Endothelial cell of umbilical vein (primary cell): ENCODE measurements at regions not wholly inside any gene's neighbourhood (a gene's known extent, or its start where the extent isn't known, plus 50 kb on each side); places are given as distances from the start of the nearest gene placed in this dataset.

Experiments
- BruUV-seq: library from RNA; stranded (reverse); fragments of 400-500 nt; replicated peaks from 2 replicates; lab custom pipeline; 2021; lab: Mats Ljungman, UMichigan
- CTCF ChIA-PET: fragments of 300-600, 350-600 bp; sonication (Branson Sonifier 250); formaldehyde crosslinking; loops from one replicate; lab custom pipeline; 2021; ENCODE audit warnings: antibody characterized with exemption, inconsistent platforms; lab: Charles Lee
- POLR2A ChIA-PET: fragments of 300-600, 350-600 bp; sonication (Branson Sonifier 250); formaldehyde crosslinking; loops from one replicate; lab custom pipeline; 2021; ENCODE audit warnings: antibody characterized with exemption, inconsistent platforms; lab: Charles Lee
- DNase-seq: peaks from one replicate; pipeline ENCODE4 v3.0.0-alpha.2; 2011; ENCODE audit warnings: low read depth, low spot score
- FAIRE-seq: peaks from 2 replicates; lab custom pipeline; 2011; peaks lifted over from hg19 to GRCh38; lab: Jason Lieb, UNC
- H2AFZ ChIP-seq: 2 replicates; pipeline ENCODE4 v1.6.0; 2012; ENCODE audit warnings: low read depth, low read length, control low read depth, inconsistent platforms
- H3K27ac ChIP-seq: 2 replicates; pipeline ENCODE4 v1.5.1; 2011; ENCODE audit warnings: low read depth, mild to moderate bottlenecking, control low read depth, low read length, moderate library complexity; ENCODE audit not compliant: insufficient read depth
- H3K27me3 ChIP-seq, 2 experiments: 2 replicates each; pipeline versions ENCODE4 v1.6.0 to v1.6.1; 2011; ENCODE audit warnings: low read length in 2 of 2, mixed read lengths in 1 of 2; ENCODE audit not compliant: control insufficient read depth in 2 of 2, insufficient read depth in 2 of 2
- H3K36me3 ChIP-seq, 2 experiments: 2 replicates in 1 of 2; 3 replicates in 1 of 2; pipeline ENCODE4 v1.5.1; 2011; ENCODE audit warnings: low read length in 2 of 2, mild to moderate bottlenecking in 1 of 2, moderate library complexity in 1 of 2; ENCODE audit not compliant: control insufficient read depth in 2 of 2, insufficient read depth in 2 of 2; ENCODE audit errors: extremely low read depth in 1 of 2
- H3K4me1 ChIP-seq: 3 replicates; pipeline ENCODE4 v1.5.1; 2011; ENCODE audit warnings: mild to moderate bottlenecking, low read length; ENCODE audit not compliant: control insufficient read depth, insufficient read depth; ENCODE audit errors: extremely low read depth
- H3K4me2 ChIP-seq: 2 replicates; pipeline ENCODE4 v1.6.1; 2011; ENCODE audit warnings: low read length, control low read depth, mixed read lengths; ENCODE audit not compliant: insufficient read depth
- H3K4me3 ChIP-seq, 3 experiments: fragments of 200-600 bp in 1 of 3; sonication (generic), shearing (Covaris generic) in 1 of 3; replicated peaks in 1 of 3; 2 replicates each; pipeline ENCODE4 v1.5.1; 2011 to 2016; ENCODE audit warnings: control low read depth in 3 of 3, low read length in 3 of 3, mild to moderate bottlenecking in 2 of 3, inconsistent platforms in 1 of 3, low read depth in 1 of 3, moderate library complexity in 1 of 3; ENCODE audit not compliant: insufficient read depth in 1 of 3
- H3K79me2 ChIP-seq: 2 replicates; pipeline ENCODE4 v1.6.0; 2012; ENCODE audit warnings: low read length, inconsistent platforms; ENCODE audit not compliant: control insufficient read depth, insufficient read depth
- H3K9ac ChIP-seq: replicated peaks from 2 replicates; pipeline ENCODE3; 2011; ENCODE audit warnings: low read length, control low read depth; ENCODE audit not compliant: insufficient read depth; ENCODE audit errors: extremely low read depth
- H3K9me1 ChIP-seq: replicated peaks from 3 replicates; pipeline ENCODE4 v1.6.0; 2011; ENCODE audit warnings: mild to moderate bottlenecking, low read length; ENCODE audit not compliant: control insufficient read depth, insufficient read depth; ENCODE audit errors: extremely low read depth
- H3K9me3 ChIP-seq: replicated peaks from 2 replicates; pipeline ENCODE4 v1.5.1; 2012; ENCODE audit warnings: low read length, inconsistent platforms; ENCODE audit not compliant: control insufficient read depth, insufficient read depth
- H4K20me1 ChIP-seq: replicated peaks from 2 replicates; pipeline ENCODE3; 2011; ENCODE audit warnings: mild to moderate bottlenecking, low read length; ENCODE audit not compliant: control insufficient read depth, insufficient read depth; ENCODE audit errors: extremely low read depth
- CTCF ChIP-seq, 2 donors: IDR thresholded peaks; 1 replicate in 1 of 2; 2 replicates in 1 of 2; pipeline ENCODE4 v1.5.1; 2011; ENCODE audit warnings: low read length in 2 of 2, mild to moderate bottlenecking in 2 of 2, moderate library complexity in 2 of 2, control low read depth in 1 of 2, inconsistent platforms in 1 of 2, low read depth in 1 of 2; ENCODE audit not compliant: insufficient read depth in 1 of 2; ENCODE audit errors: extremely low read depth in 1 of 2
- EZH2 ChIP-seq: IDR thresholded peaks from 2 replicates; pipeline ENCODE4 v1.6.1; 2012; ENCODE audit warnings: borderline replicate concordance, low read depth, mild to moderate bottlenecking, moderate library complexity, low read length, inconsistent platforms; ENCODE audit not compliant: severe bottlenecking
- FOS ChIP-seq: IDR thresholded peaks from 2 replicates; pipeline ENCODE4 v1.6.1; 2011; ENCODE audit warnings: mild to moderate bottlenecking, low read length, moderate library complexity, borderline replicate concordance; ENCODE audit not compliant: insufficient read depth
- GATA2 ChIP-seq: IDR thresholded peaks from 2 replicates; pipeline ENCODE4 v1.7.0; 2011; ENCODE audit warnings: low read depth, mild to moderate bottlenecking, moderate library complexity, mixed read lengths, low read length; ENCODE audit not compliant: insufficient read length, insufficient read depth
- JUN ChIP-seq: IDR thresholded peaks from 2 replicates; pipeline ENCODE4 v1.6.1; 2011; ENCODE audit warnings: borderline replicate concordance, low read depth; ENCODE audit not compliant: insufficient read length, insufficient read depth
- MAX ChIP-seq: IDR thresholded peaks from 2 replicates; pipeline ENCODE4 v1.6.1; 2011; ENCODE audit not compliant: insufficient read depth, insufficient read length
- MYC ChIP-seq: IDR thresholded peaks from one replicate; pipeline ENCODE4 v1.6.1; 2011; ENCODE audit warnings: mild to moderate bottlenecking, low read depth, low read length
- POLR2A ChIP-seq: IDR thresholded peaks from 2 replicates; pipeline ENCODE4 v1.6.1; 2012; ENCODE audit warnings: low read depth, mild to moderate bottlenecking, control low read depth, low read length
- POLR2AphosphoS5 ChIP-seq: IDR thresholded peaks from 2 replicates; pipeline ENCODE4 v1.6.1; 2012; ENCODE audit warnings: low read depth, mild to moderate bottlenecking, control low read depth, low read length, moderate library complexity; ENCODE audit not compliant: insufficient read depth
- dilution Hi-C: fragments of 300-500 bp; cut with MboI; formaldehyde crosslinking; loops from one replicate; pipeline ENCODE4 v1.15.0; 2019; ENCODE audit warnings: low sequenced_read_pairs; ENCODE audit not compliant: extremely low pct_ligation_motif_present
- intact Hi-C: fragments of 100-400 bp; cut with micrococcal nuclease; formaldehyde crosslinking; loops from one replicate; pipeline ENCODE4 v1.10.0; 2022

GRCh38 chr1:234999513-234999940 is 129.1 kb downstream of the TOMM20 start:
- H2AFZ ChIP-seq: no peak overlapping the region
- no peak for DNase-seq
- H3K79me2 ChIP-seq: no peaks in the 10 kb centered on the region
- H3K4me2 ChIP-seq: no peak overlapping the region
- no TSS peak for BruUV-seq
- no peak overlapping the region for H3K27ac ChIP-seq
- dilution Hi-C loops (loop anchor here (25.0 kb wide), 1 partner anchor 387 kb away; the partner anchor contains the start of gene IRF2BP2), intact Hi-C loops (no loop called here)
- FAIRE-seq: no peak
- no peak overlapping the region for H3K4me3 ChIP-seq
- no peaks in the 10 kb centered on the region for H4K20me1 ChIP-seq
- CTCF ChIA-PET: interaction anchor here (1.8 kb wide), 1 partner anchor 254 kb away, joined by 3 read pairs; no protein-coding TSS in a partner anchor
- no peak overlapping the region for H3K9ac ChIP-seq
- no peaks in the 10 kb centered on the region for H3K36me3 ChIP-seq
- H3K9me1 ChIP-seq: no peaks in the 10 kb centered on the region
- H3K4me1 ChIP-seq: peaks cover 28% of the 10 kb centered on the region
- POLR2A ChIA-PET: no interaction called here
- H3K9me3 ChIP-seq: no peaks in the 10 kb centered on the region
- H3K27me3 ChIP-seq: no peaks in the 10 kb centered on the region
- no peak for TF ChIP-seq GATA2
- no peak for TF ChIP-seq CTCF (IDR thresholded peaks at IDR 0.05; ENCODE audit: extremely low read depth in 1 of 2, insufficient read depth in 1 of 2, low read depth in 1 of 2, low read length in 2 of 2)
- no peak for TF ChIP-seq FOS
- TF ChIP-seq POLR2A: no peak
- TF ChIP-seq MYC: no peak
- TF ChIP-seq POLR2AphosphoS5: no peak
- no peak for TF ChIP-seq JUN
- no peak for TF ChIP-seq EZH2
- no peak for TF ChIP-seq MAX
